ENCODE measurements at regions not wholly inside any gene's neighbourhood (a gene's known extent, or its start where the extent isn't known, plus 50 kb on each side); places are given as distances from the start of the nearest gene placed in this dataset.

GRCh38 chr11:70495351-70496310 is 97.3 kb downstream of the CTTN start:
- H3K9ac ChIP-seq (ENCODE audit: low read length), result no peak overlapping the region
- H2AFZ ChIP-seq (ENCODE audit: low read depth, low read length), result no peak overlapping the region
- no peaks in the 10 kb centered on the region for H3K27me3 ChIP-seq (ENCODE audit: insufficient read depth, low read depth, low read length)
- no peaks in the 10 kb centered on the region for H3K79me2 ChIP-seq (replicated peaks; ENCODE audit: insufficient read depth, low read length)
- H3K36me3 ChIP-seq (ENCODE audit: insufficient read depth, low read length), result peaks cover 15% of the 10 kb centered on the region
- peaks cover 6% of the 10 kb centered on the region for H3K9me3 ChIP-seq (ENCODE audit: low read length)
- H3K27ac ChIP-seq (ENCODE audit: low read length), result no peak overlapping the region
- H3K4me2 ChIP-seq (ENCODE audit: low read length), result no peak overlapping the region
- no peaks in the 10 kb centered on the region for H3F3A ChIP-seq (ENCODE audit: insufficient read depth, low read length, poor library complexity, severe bottlenecking)
- TF ChIP-seq EP300 (conservative IDR thresholded peaks at IDR 0.05; ENCODE audit: poor library complexity, severe bottlenecking) (no peak), REST (IDR thresholded peaks at IDR 0.05; ENCODE audit: borderline replicate concordance) (no peak), TAF1 (IDR thresholded peaks at IDR 0.05; ENCODE audit: low read depth) (no peak), MXI1 (conservative IDR thresholded peaks at IDR 0.05; ENCODE audit: poor library complexity, severe bottlenecking) (no peak), EZH2 (IDR thresholded peaks at IDR 0.05; ENCODE audit: borderline replicate concordance, insufficient read depth, low read length, poor library complexity, severe bottlenecking) (no peak), POLR2AphosphoS5 (IDR thresholded peaks at IDR 0.05) (no peak), CTCF (IDR thresholded peaks at IDR 0.05; ENCODE audit: poor library complexity, severe bottlenecking) (no peak), RAD21 (conservative IDR thresholded peaks at IDR 0.05) (no peak), SMC3 (conservative IDR thresholded peaks at IDR 0.05; ENCODE audit: poor library complexity) (no peak)
- H3K4me3 ChIP-seq (ENCODE audit: low read length), result no peak overlapping the region
- no peaks in the 10 kb centered on the region for H4K20me1 ChIP-seq (ENCODE audit: insufficient read depth)
- no peaks in the 10 kb centered on the region for H3K9me2 ChIP-seq (ENCODE audit: insufficient read depth, low read length)

GRCh38 chr11:70496591-70497535 is 98.5 kb downstream of the CTTN start:
- Histone ChIP-seq H2AFZ (ENCODE audit: low read depth, low read length) (no peak overlapping the region), H4K20me1 (ENCODE audit: insufficient read depth) (no peaks in the 10 kb centered on the region), H3K9me2 (ENCODE audit: insufficient read depth, low read length) (no peaks in the 10 kb centered on the region), H3K9me3 (ENCODE audit: low read length) (no peaks in the 10 kb centered on the region), H3K4me3 (ENCODE audit: low read length) (no peak overlapping the region), H3F3A (ENCODE audit: insufficient read depth, low read length, poor library complexity, severe bottlenecking) (no peaks in the 10 kb centered on the region), H3K9ac (ENCODE audit: low read length) (no peak overlapping the region), H3K27ac (ENCODE audit: low read length) (no peak overlapping the region), H3K27me3 (ENCODE audit: insufficient read depth, low read depth, low read length) (no peaks in the 10 kb centered on the region), H3K79me2 (replicated peaks; ENCODE audit: insufficient read depth, low read length) (no peaks in the 10 kb centered on the region), H3K36me3 (ENCODE audit: insufficient read depth, low read length) (peaks cover 3% of the 10 kb centered on the region), H3K4me2 (ENCODE audit: low read length) (no peak overlapping the region)
- no peak for TF ChIP-seq REST (IDR thresholded peaks at IDR 0.05; ENCODE audit: borderline replicate concordance)
- no peak for TF ChIP-seq MXI1 (conservative IDR thresholded peaks at IDR 0.05; ENCODE audit: poor library complexity, severe bottlenecking)
- TF ChIP-seq EZH2 (IDR thresholded peaks at IDR 0.05; ENCODE audit: borderline replicate concordance, insufficient read depth, low read length, poor library complexity, severe bottlenecking), result no peak
- no peak for TF ChIP-seq TAF1 (IDR thresholded peaks at IDR 0.05; ENCODE audit: low read depth)
- TF ChIP-seq SMC3 (conservative IDR thresholded peaks at IDR 0.05; ENCODE audit: poor library complexity), result no peak
